CD14-positive monocyte (primary cell): ENCODE measurements at regions not wholly inside any gene's neighbourhood (a gene's known extent, or its start where the extent isn't known, plus 50 kb on each side); places are given as distances from the start of the nearest gene placed in this dataset.

Experiments used
- DNase-seq, 3 donors: peaks; one replicate each; pipeline ENCODE4 v3.0.0-alpha.2; 2011 to 2022
- H2AFZ ChIP-seq: 2 replicates; pipeline ENCODE4 v1.6.0; 2012; ENCODE audit warnings: mild to moderate bottlenecking, low read depth, low read length, inconsistent platforms; ENCODE audit not compliant: insufficient read depth, poor library complexity, severe bottlenecking
- H3K27ac ChIP-seq, 2 donors: 1 replicate in 1 of 2; 2 replicates in 1 of 2; pipeline ENCODE4 v1.5.1; 2012 to 2013; ENCODE audit warnings: low read length in 2 of 2, control low read depth in 1 of 2, inconsistent platforms in 1 of 2, low read depth in 1 of 2, mild to moderate bottlenecking in 1 of 2
- H3K27me3 ChIP-seq, 2 donors: one replicate each; pipeline versions ENCODE4 v1.6.0 to v1.6.1; 2011 to 2013; ENCODE audit warnings: low read length in 2 of 2; ENCODE audit not compliant: control insufficient read depth in 2 of 2, insufficient read depth in 2 of 2
- H3K36me3 ChIP-seq, 2 donors: replicated peaks in 1 of 2; 1 replicate in 1 of 2; 2 replicates in 1 of 2; pipeline versions ENCODE4 v1.5.1 to v1.6.1; 2012 to 2013; ENCODE audit warnings: low read length in 2 of 2, control low read depth in 1 of 2, inconsistent platforms in 1 of 2, mild to moderate bottlenecking in 1 of 2; ENCODE audit not compliant: insufficient read depth in 2 of 2, control insufficient read depth in 1 of 2
- H3K4me1 ChIP-seq, 2 donors: 1 replicate in 1 of 2; 2 replicates in 1 of 2; pipeline versions ENCODE4 v1.5.1 to v1.6.1; 2012 to 2013; ENCODE audit warnings: low read length in 2 of 2, control low read depth in 1 of 2, inconsistent platforms in 1 of 2, mild to moderate bottlenecking in 1 of 2, moderate library complexity in 1 of 2; ENCODE audit not compliant: insufficient read depth in 2 of 2, control insufficient read depth in 1 of 2
- H3K4me2 ChIP-seq: replicated peaks from 2 replicates; pipeline ENCODE3; 2012; ENCODE audit warnings: low read length, moderate library complexity, mild to moderate bottlenecking; ENCODE audit not compliant: poor library complexity, severe bottlenecking; ENCODE audit errors: extremely low read depth
- H3K4me3 ChIP-seq, 3 experiments: fragments of 200-600 bp in 1 of 3; sonication (generic) in 1 of 3; replicated peaks in 1 of 3; 1 replicate in 2 of 3; 2 replicates in 1 of 3; pipeline ENCODE4 v1.5.1; 2011 to 2013; ENCODE audit warnings: low read length in 3 of 3, mild to moderate bottlenecking in 3 of 3, control low read depth in 2 of 3, low read depth in 2 of 3, inconsistent platforms in 1 of 3, moderate library complexity in 1 of 3
- H3K79me2 ChIP-seq: 2 replicates; pipeline ENCODE4 v1.6.0; 2012; ENCODE audit warnings: mild to moderate bottlenecking, control low read depth, inconsistent platforms, low read length, moderate library complexity; ENCODE audit not compliant: insufficient read depth
- H3K9ac ChIP-seq: 2 replicates; pipeline ENCODE4 v1.6.0; 2017; ENCODE audit warnings: low read length, mild to moderate bottlenecking; ENCODE audit not compliant: insufficient read depth, poor library complexity, severe bottlenecking
- H3K9me3 ChIP-seq, 2 donors: replicated peaks in 1 of 2; 1 replicate in 1 of 2; 2 replicates in 1 of 2; pipeline versions ENCODE4 v1.5.1 to v1.6.1; 2012 to 2013; ENCODE audit warnings: low read length in 2 of 2, control low read depth in 1 of 2; ENCODE audit not compliant: control insufficient read depth in 1 of 2, insufficient read depth in 1 of 2
- H4K20me1 ChIP-seq: 2 replicates; pipeline ENCODE4 v1.6.0; 2012; ENCODE audit warnings: mild to moderate bottlenecking, low read length, control low read depth, moderate library complexity; ENCODE audit not compliant: insufficient read depth
- H3K27ac Mint-ChIP-seq, 7 donors: one replicate each; pipeline ENCODE4 v1.8.0; 2020; ENCODE audit warnings: mild to moderate bottlenecking in 7 of 7, mixed read lengths in 7 of 7, moderate library complexity in 6 of 7, inconsistent platforms in 2 of 7
- H3K27me3 Mint-ChIP-seq, 3 donors: one replicate each; pipeline ENCODE4 v1.8.0; 2021 to 2022; ENCODE audit warnings: low read depth in 3 of 3, mild to moderate bottlenecking in 3 of 3, mixed read lengths in 3 of 3, moderate library complexity in 3 of 3, inconsistent platforms in 1 of 3
- H3K36me3 Mint-ChIP-seq, 2 donors: one replicate each; pipeline ENCODE4 v1.8.0; 2020; ENCODE audit warnings: mixed read lengths in 2 of 2, inconsistent platforms in 1 of 2, mild to moderate bottlenecking in 1 of 2
- H3K4me1 Mint-ChIP-seq: one replicate; pipeline ENCODE4 v1.8.0; 2020; ENCODE audit warnings: mild to moderate bottlenecking, mixed read lengths
- H3K4me3 Mint-ChIP-seq, 2 donors: one replicate each; pipeline ENCODE4 v1.8.0; 2020; ENCODE audit warnings: mild to moderate bottlenecking in 2 of 2, mixed read lengths in 2 of 2, moderate library complexity in 1 of 2
- H3K9me3 Mint-ChIP-seq, 7 donors: one replicate each; pipeline ENCODE4 v1.8.0; 2020 to 2022; ENCODE audit warnings: mixed read lengths in 7 of 7, mild to moderate bottlenecking in 6 of 7, moderate library complexity in 6 of 7, inconsistent platforms in 2 of 7
- WGBS: methylation state at CpG from one replicate; pipeline ENCODE4 v1.1.5; 2013; ENCODE audit warnings: missing lambda C conversion rate; ENCODE audit not compliant: insufficient coverage; 5-methylcytosine and 5-hydroxymethylcytosine counted together
- intact Hi-C, 2 donors: fragments of 100-400 bp; cut with micrococcal nuclease; formaldehyde crosslinking; loops; one replicate each; pipeline versions ENCODE4 v1.15.0 to v1.15.1; 2023
- TF ChIP-seq, protein P1 (sequence below): fragments of 200-600 bp; IDR thresholded peaks from one replicate; pipeline ENCODE4 v1.8.0; 2022; ENCODE audit warnings: antibody characterized with exemption, mild to moderate bottlenecking

DNA sequence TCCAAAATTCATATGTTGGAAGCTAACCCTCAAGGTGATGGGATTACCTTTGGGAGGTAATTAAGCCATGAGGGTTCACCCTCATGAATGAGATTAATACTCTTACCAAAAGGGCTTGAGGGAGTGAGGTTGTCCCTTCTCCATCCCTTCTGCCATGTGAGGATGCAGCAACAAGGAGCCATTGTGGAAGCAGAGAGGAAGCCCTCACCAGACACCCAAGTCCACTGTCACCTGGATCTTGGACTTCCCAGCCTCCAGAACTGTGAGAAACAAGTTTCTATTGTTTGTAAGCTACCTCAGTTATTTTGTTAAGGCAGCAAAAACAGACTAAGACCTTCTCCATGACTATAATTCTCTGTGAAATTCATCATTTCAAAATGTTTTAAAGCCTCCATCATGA, 125.7 kb downstream of the FAM124B start:
- intact Hi-C loops = no loop called here
- TF ChIP-seq, protein P1, sequence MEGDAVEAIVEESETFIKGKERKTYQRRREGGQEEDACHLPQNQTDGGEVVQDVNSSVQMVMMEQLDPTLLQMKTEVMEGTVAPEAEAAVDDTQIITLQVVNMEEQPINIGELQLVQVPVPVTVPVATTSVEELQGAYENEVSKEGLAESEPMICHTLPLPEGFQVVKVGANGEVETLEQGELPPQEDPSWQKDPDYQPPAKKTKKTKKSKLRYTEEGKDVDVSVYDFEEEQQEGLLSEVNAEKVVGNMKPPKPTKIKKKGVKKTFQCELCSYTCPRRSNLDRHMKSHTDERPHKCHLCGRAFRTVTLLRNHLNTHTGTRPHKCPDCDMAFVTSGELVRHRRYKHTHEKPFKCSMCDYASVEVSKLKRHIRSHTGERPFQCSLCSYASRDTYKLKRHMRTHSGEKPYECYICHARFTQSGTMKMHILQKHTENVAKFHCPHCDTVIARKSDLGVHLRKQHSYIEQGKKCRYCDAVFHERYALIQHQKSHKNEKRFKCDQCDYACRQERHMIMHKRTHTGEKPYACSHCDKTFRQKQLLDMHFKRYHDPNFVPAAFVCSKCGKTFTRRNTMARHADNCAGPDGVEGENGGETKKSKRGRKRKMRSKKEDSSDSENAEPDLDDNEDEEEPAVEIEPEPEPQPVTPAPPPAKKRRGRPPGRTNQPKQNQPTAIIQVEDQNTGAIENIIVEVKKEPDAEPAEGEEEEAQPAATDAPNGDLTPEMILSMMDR = no peak
- no peak for DNase-seq

DNA sequence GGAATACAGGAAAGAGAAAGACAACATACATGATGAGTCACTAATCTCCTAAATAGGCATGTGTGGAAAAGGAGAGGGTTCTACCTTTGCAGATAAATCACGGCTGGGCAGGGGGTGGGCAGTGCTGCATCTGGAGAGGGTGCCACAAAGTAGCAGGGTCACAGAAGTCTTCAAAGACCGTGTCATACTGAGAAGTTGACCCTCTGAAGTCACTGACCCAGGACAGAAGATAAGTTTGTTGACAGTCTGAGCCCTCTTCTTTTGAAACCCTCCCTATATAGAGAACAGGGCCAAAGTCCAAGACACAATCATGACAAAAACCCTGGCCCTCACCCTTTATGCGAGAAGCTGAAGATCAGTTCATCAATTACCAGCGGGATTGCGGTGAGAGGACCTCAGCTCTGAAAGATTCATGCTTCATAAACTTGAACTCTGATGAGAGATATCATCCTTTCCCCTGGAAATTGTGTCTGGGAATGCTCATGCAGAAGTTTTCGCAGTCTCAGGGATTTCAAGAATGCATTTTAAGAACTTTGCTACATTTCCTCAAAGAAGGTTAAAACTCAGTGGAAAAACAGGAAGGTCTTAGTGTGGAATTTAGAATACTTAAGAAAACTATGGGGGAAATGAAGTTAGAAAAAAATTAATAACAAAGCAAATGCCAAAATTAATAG, 129.5 kb downstream of the FAM124B start:
- H3K9me3 Mint-ChIP-seq = no peaks in the 10 kb centered on the region
- H3K36me3 Mint-ChIP-seq = no peaks in the 10 kb centered on the region
- H3K9me3 ChIP-seq = no peaks in the 10 kb centered on the region
- no peak overlapping the region for H3K4me3 Mint-ChIP-seq
- TF ChIP-seq, protein P1 = no peak
- no peak for DNase-seq
- no peaks in the 10 kb centered on the region for H4K20me1 ChIP-seq
- no peak overlapping the region for H3K9ac ChIP-seq
- H3K79me2 ChIP-seq = no peaks in the 10 kb centered on the region
- WGBS = 89% methylated on average over 4 of the region's 6 CpGs
- peaks cover 0 to 5% (median 4%) of the 10 kb centered on the region in 3 donors for H3K27me3 Mint-ChIP-seq
- H3K4me3 ChIP-seq = no peak overlapping the region
- H3K27me3 ChIP-seq = no peaks in the 10 kb centered on the region
- H3K27ac ChIP-seq = no peak overlapping the region
- intact Hi-C loops = no loop called here
- no peaks in the 10 kb centered on the region for H3K4me1 Mint-ChIP-seq
- no peaks in the 10 kb centered on the region for H3K4me1 ChIP-seq
- H3K4me2 ChIP-seq = no peak overlapping the region
- H3K27ac Mint-ChIP-seq = no peak overlapping the region
- H2AFZ ChIP-seq = no peak overlapping the region
- H3K36me3 ChIP-seq = no peaks in the 10 kb centered on the region

More for the DNA sequence above, 125.7 kb downstream of the FAM124B start:
- H3K36me3 Mint-ChIP-seq = no peaks in the 10 kb centered on the region
- no peaks in the 10 kb centered on the region for H3K9me3 Mint-ChIP-seq
- H3K27me3 ChIP-seq = no peaks in the 10 kb centered on the region
- no peaks in the 10 kb centered on the region for H4K20me1 ChIP-seq
- no peak overlapping the region for H3K4me2 ChIP-seq
- H2AFZ ChIP-seq = no peak overlapping the region
- no peaks in the 10 kb centered on the region for H3K9me3 ChIP-seq
- H3K4me1 Mint-ChIP-seq = no peaks in the 10 kb centered on the region
- H3K9ac ChIP-seq = no peak overlapping the region
- H3K36me3 ChIP-seq = no peaks in the 10 kb centered on the region
- no peak overlapping the region for H3K4me3 Mint-ChIP-seq
- no peaks in the 10 kb centered on the region for H3K79me2 ChIP-seq
- H3K4me3 ChIP-seq = no peak overlapping the region
- H3K4me1 ChIP-seq = no peaks in the 10 kb centered on the region
- no peak overlapping the region for H3K27ac Mint-ChIP-seq
- H3K27me3 Mint-ChIP-seq = peaks cover 4 to 8% (median 5%) of the 10 kb centered on the region in 3 donors
- H3K27ac ChIP-seq = no peak overlapping the region
